ENCODE measurements at regions not wholly inside any gene's neighbourhood (a gene's known extent, or its start where the extent isn't known, plus 50 kb on each side); places are given as distances from the start of the nearest gene placed in this dataset.
A peak's percentile ranks its signal among the peaks of the same experiment; 100 is the strongest.

- Histone ChIP-seq H3K9me3 (ENCODE audit: low read length) (no peaks in the 10 kb centered on the region), H3K79me2 (ENCODE audit: insufficient read depth, low read length) (no peaks in the 10 kb centered on the region), H3K4me3 (replicated peaks in 1 of 3; ENCODE audit: insufficient read depth in 1 of 3, low read depth in 2 of 3, low read length in 3 of 3) (no peak overlapping the region), H3K4me1 (ENCODE audit: insufficient read depth, low read length) (no peaks in the 10 kb centered on the region), H4K20me1 (ENCODE audit: insufficient read depth, low read length) (no peaks in the 10 kb centered on the region), H3K27ac (ENCODE audit: extremely low read length, insufficient read depth, low read length) (no peak overlapping the region), H3K36me3 (replicated peaks in 1 of 2; ENCODE audit: control insufficient read depth in 1 of 2, insufficient read depth in 2 of 2, low read length in 2 of 2) (no peaks in the 10 kb centered on the region), H3K4me2 (ENCODE audit: low read depth, low read length) (no peak overlapping the region), H3K9ac (ENCODE audit: insufficient read depth, low read depth, low read length) (no peak overlapping the region), H3K27me3 (ENCODE audit: control insufficient read depth in 1 of 2, insufficient read depth in 2 of 2, low read length in 2 of 2) (peaks cover 0 to 4% of the 10 kb centered on the region in 2 experiments; a peak in 1 of 5 replicates), H2AFZ (ENCODE audit: low read length) (no peak overlapping the region)
- no peak for ATAC-seq
- intact Hi-C loops (cut with micrococcal nuclease; ENCODE audit: unreplicated experiment): no loop called here
- no TSS peak for BruUV-seq (replicated peaks)
- ChIA-PET CTCF (ENCODE audit: low intra/inter-chr PET ratio, low total read pairs) (no interaction called here), POLR2A (no interaction called here)
- DNase-seq (ENCODE audit: low spot score): no peak
- no peak for TF ChIP-seq ZFX (CRISPR knock-in tag; IDR thresholded peaks at IDR 0.05; ENCODE audit: low read depth)
- TF ChIP-seq RFX1 (IDR thresholded peaks at IDR 0.05): no peak
- TF ChIP-seq MEIS1 (CRISPR knock-in tag; IDR thresholded peaks at IDR 0.05; ENCODE audit: borderline replicate concordance): no peak
- no peak for TF ChIP-seq ZBTB2 (CRISPR knock-in tag; IDR thresholded peaks at IDR 0.05; ENCODE audit: low read depth)
- TF ChIP-seq MAFK (conservative IDR thresholded peaks at IDR 0.05 in 1 of 2, IDR thresholded peaks at IDR 0.05 in 1 of 2; ENCODE audit: low read length in 2 of 2): 0 out of 4 replicates have a peak, but pooled peaks of 1 of the 2 experiments have one; percentile 2
- TF ChIP-seq ATM (IDR thresholded peaks at IDR 0.05; ENCODE audit: borderline replicate concordance): no peak
- FAIRE-seq: no peak
- in situ Hi-C loops (cut with HindIII; ENCODE audit: extremely low pct_ligation_motif_present, low pct_unique_long_range_greater_than_20kb): no loop called here
- 9% methylated on average over 10 of the region's 13 CpGs for WGBS (ENCODE audit: low lambda C conversion rate)
These were observed 644.6 kb upstream of the RAB6C start for GRCh38 chr2:129334696-129335410.

GRCh38 chr2:129336276-129336675 lies 643.2 kb upstream of the RAB6C start:
- intact Hi-C loops (cut with micrococcal nuclease; ENCODE audit: unreplicated experiment): no loop called here
- Histone ChIP-seq H3K9ac (ENCODE audit: insufficient read depth, low read depth, low read length) (no peak overlapping the region), H3K79me2 (ENCODE audit: insufficient read depth, low read length) (no peaks in the 10 kb centered on the region), H3K4me3 (replicated peaks in 1 of 3; ENCODE audit: insufficient read depth in 1 of 3, low read depth in 2 of 3, low read length in 3 of 3) (no peak overlapping the region), H3K27ac (ENCODE audit: extremely low read length, insufficient read depth, low read length) (no peak overlapping the region), H2AFZ (ENCODE audit: low read length) (no peak overlapping the region), H3K27me3 (ENCODE audit: control insufficient read depth in 1 of 2, insufficient read depth in 2 of 2, low read length in 2 of 2) (peaks cover 0 to 4% of the 10 kb centered on the region in 2 experiments; a peak in 1 of 5 replicates), H4K20me1 (ENCODE audit: insufficient read depth, low read length) (no peaks in the 10 kb centered on the region), H3K4me2 (ENCODE audit: low read depth, low read length) (no peak overlapping the region), H3K36me3 (replicated peaks in 1 of 2; ENCODE audit: control insufficient read depth in 1 of 2, insufficient read depth in 2 of 2, low read length in 2 of 2) (no peaks in the 10 kb centered on the region), H3K9me3 (ENCODE audit: low read length) (no peaks in the 10 kb centered on the region; the same call in 1 of the 2 replicates), H3K4me1 (ENCODE audit: insufficient read depth, low read length) (no peaks in the 10 kb centered on the region)
- CTCF ChIA-PET (ENCODE audit: low intra/inter-chr PET ratio, low total read pairs): no interaction called here
- no TSS peak for BruUV-seq (replicated peaks)
- 4% methylated on average over 1 of the region's 1 CpG for WGBS (ENCODE audit: low lambda C conversion rate)
- DNase-seq (ENCODE audit: low spot score): no peak
- FAIRE-seq: no peak
- in situ Hi-C loops (cut with HindIII; ENCODE audit: extremely low pct_ligation_motif_present, low pct_unique_long_range_greater_than_20kb): no loop called here
- POLR2A ChIA-PET: no interaction called here
- no peak for ATAC-seq
- TF ChIP-seq ZFAT (CRISPR knock-in tag; conservative IDR thresholded peaks at IDR 0.05) (no peak), ZNF713 (CRISPR knock-in tag; IDR thresholded peaks at IDR 0.05) (no peak), KAT8 (CRISPR knock-in tag; IDR thresholded peaks at IDR 0.05) (no peak), ZNF18 (CRISPR knock-in tag; IDR thresholded peaks at IDR 0.05; ENCODE audit: insufficient replicate concordance) (no peak), ZNF597 (CRISPR knock-in tag; IDR thresholded peaks at IDR 0.05) (no peak), HOXA5 (CRISPR knock-in tag; IDR thresholded peaks at IDR 0.05) (no peak)
- TF ChIP-seq, protein P1, sequence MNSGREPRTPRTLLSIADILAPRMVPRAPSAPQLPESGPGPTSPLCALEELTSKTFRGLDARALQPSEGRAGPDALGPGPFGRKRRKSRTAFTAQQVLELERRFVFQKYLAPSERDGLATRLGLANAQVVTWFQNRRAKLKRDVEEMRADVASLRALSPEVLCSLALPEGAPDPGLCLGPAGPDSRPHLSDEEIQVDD (CRISPR knock-in tag; IDR thresholded peaks at IDR 0.05; ENCODE audit: borderline replicate concordance): no peak
